HEK293 (cell line): ENCODE measurements at regions not wholly inside any gene's neighbourhood (a gene's known extent, or its start where the extent isn't known, plus 50 kb on each side); places are given as distances from the start of the nearest gene placed in this dataset.

Experiments used
- CTCF ChIA-PET: fragments of 350-600 bp; formaldehyde crosslinking; extraction: SDS; loops from one replicate; lab custom pipeline; 2021; ENCODE audit warnings: antibody characterized with exemption; lab: Yijun Ruan, JAX
- POLR2A ChIA-PET: fragments of 300-600 bp; formaldehyde crosslinking; extraction: SDS; loops from one replicate; lab custom pipeline; 2020; ENCODE audit warnings: antibody characterized with exemption, inconsistent platforms; lab: Yijun Ruan, JAX
- H3K27ac ChIP-seq: fragments of 200-500 bp; sonication (Bioruptor generic); 2 replicates; pipeline ENCODE4 v1.5.1; 2014; ENCODE audit warnings: low read depth, low read length, control low read depth, inconsistent platforms; ENCODE audit errors: extremely low read depth
- H3K36me3 ChIP-seq, 2 experiments: fragments of 200-500 bp in 1 of 2; sonication (Bioruptor generic) in 1 of 2; 1 replicate in 1 of 2; 2 replicates in 1 of 2; pipeline ENCODE4 v1.5.1; 2014 to 2017; ENCODE audit warnings: inconsistent platforms in 2 of 2, low read length in 2 of 2; ENCODE audit not compliant: control insufficient read depth in 2 of 2, insufficient read depth in 1 of 2
- H3K4me1 ChIP-seq: fragments of 200-500 bp; sonication (Bioruptor generic); 2 replicates; pipeline ENCODE4 v1.5.1; 2014; ENCODE audit warnings: mild to moderate bottlenecking, low read length, inconsistent platforms; ENCODE audit not compliant: control insufficient read depth, insufficient read depth
- H3K4me3 ChIP-seq: 2 replicates; pipeline ENCODE4 v1.5.1; 2011; ENCODE audit warnings: low read depth, mild to moderate bottlenecking, control low read depth, low read length, moderate library complexity
- H3K9me3 ChIP-seq: fragments of 200-500 bp; sonication (Bioruptor generic); 2 replicates; pipeline ENCODE4 v1.5.1; 2014; ENCODE audit warnings: low read depth, low read length, inconsistent platforms; ENCODE audit not compliant: control insufficient read depth, insufficient read depth
- GFI1B ChIP-seq: fragments of 450-650 bp; formaldehyde crosslinking; IDR thresholded peaks from 2 replicates; pipeline ENCODE4 v1.5.1; 2016; ENCODE audit warnings: missing biosample characterization, missing genetic modification characterization
- GLIS1 ChIP-seq: fragments of 450-650 bp; formaldehyde crosslinking; IDR thresholded peaks from 2 replicates; pipeline ENCODE4 v1.5.1; 2016; ENCODE audit warnings: missing biosample characterization, missing genetic modification characterization
- KLF8 ChIP-seq: fragments of 450-650 bp; formaldehyde crosslinking; IDR thresholded peaks from 2 replicates; pipeline ENCODE4 v1.5.1; 2016; ENCODE audit warnings: missing biosample characterization, missing genetic modification characterization
- MEIS1 ChIP-seq: sonication (generic); formaldehyde crosslinking; IDR thresholded peaks from 2 replicates; pipeline ENCODE4 v1.8.1; 2022; ENCODE audit warnings: missing genetic modification reagents, mild to moderate bottlenecking, borderline replicate concordance
- OVOL3 ChIP-seq: fragments of 450-650 bp; formaldehyde crosslinking; IDR thresholded peaks from 2 replicates; pipeline ENCODE4 v1.5.1; 2016; ENCODE audit warnings: missing biosample characterization, missing genetic modification characterization
- PRDM1 ChIP-seq: fragments of 450-650 bp; formaldehyde crosslinking; IDR thresholded peaks from 2 replicates; pipeline ENCODE4; 2016; ENCODE audit warnings: missing biosample characterization, missing genetic modification characterization
- REPIN1 ChIP-seq: fragments of 450-650 bp; formaldehyde crosslinking; IDR thresholded peaks from 2 replicates; pipeline ENCODE4 v1.5.1; 2017; ENCODE audit warnings: missing biosample characterization, missing genetic modification characterization, low read depth
- WT1 ChIP-seq: fragments of 450-650 bp; formaldehyde crosslinking; IDR thresholded peaks from 2 replicates; pipeline ENCODE4 v1.5.1; 2016; ENCODE audit warnings: missing biosample characterization, missing genetic modification characterization
- ZFP41 ChIP-seq: fragments of 450-650 bp; formaldehyde crosslinking; IDR thresholded peaks from 2 replicates; pipeline ENCODE4 v1.5.1; 2016; ENCODE audit warnings: missing biosample characterization, missing genetic modification characterization, borderline replicate concordance
- ZNF140 ChIP-seq: fragments of 450-650 bp; formaldehyde crosslinking; IDR thresholded peaks from 2 replicates; pipeline ENCODE4 v1.5.1; 2016; ENCODE audit warnings: missing biosample characterization, missing genetic modification characterization
- ZNF146 ChIP-seq: fragments of 450-650 bp; formaldehyde crosslinking; IDR thresholded peaks from 2 replicates; pipeline ENCODE4 v1.5.1; 2016; ENCODE audit warnings: missing biosample characterization, missing genetic modification characterization
- ZNF155 ChIP-seq: fragments of 450-650 bp; formaldehyde crosslinking; IDR thresholded peaks from 2 replicates; pipeline ENCODE4 v1.5.1; 2016; ENCODE audit warnings: missing biosample characterization, missing genetic modification characterization
- ZNF324 ChIP-seq: fragments of 450-650 bp; formaldehyde crosslinking; IDR thresholded peaks from 2 replicates; pipeline ENCODE4 v1.5.1; 2016; ENCODE audit warnings: missing biosample characterization, missing genetic modification characterization
- ZNF341 ChIP-seq: fragments of 450-650 bp; formaldehyde crosslinking; IDR thresholded peaks from 2 replicates; pipeline ENCODE4; 2016; ENCODE audit warnings: low read depth, missing biosample characterization, missing genetic modification characterization
- ZNF423 ChIP-seq: fragments of 450-650 bp; formaldehyde crosslinking; IDR thresholded peaks from 2 replicates; pipeline ENCODE4 v1.5.1; 2016; ENCODE audit warnings: missing biosample characterization, missing genetic modification characterization
- ZNF433 ChIP-seq: fragments of 450-650 bp; formaldehyde crosslinking; IDR thresholded peaks from 2 replicates; pipeline ENCODE4 v1.5.1; 2016; ENCODE audit warnings: missing biosample characterization, missing genetic modification characterization, low read depth
- ZNF600 ChIP-seq: fragments of 450-650 bp; formaldehyde crosslinking; IDR thresholded peaks from 2 replicates; pipeline ENCODE4 v1.5.1; 2016; ENCODE audit warnings: missing biosample characterization, missing genetic modification characterization
- ZNF624 ChIP-seq: fragments of 450-650 bp; formaldehyde crosslinking; IDR thresholded peaks from 2 replicates; pipeline ENCODE4 v1.5.1; 2017; ENCODE audit warnings: missing biosample characterization, missing genetic modification characterization
- ZNF707 ChIP-seq: fragments of 450-650 bp; formaldehyde crosslinking; IDR thresholded peaks from 2 replicates; pipeline ENCODE4 v1.5.1; 2016; ENCODE audit warnings: missing biosample characterization, missing genetic modification characterization
- ZNF830 ChIP-seq: fragments of 450-650 bp; IDR thresholded peaks from 2 replicates; pipeline ENCODE4 v1.5.0; 2018; ENCODE audit warnings: missing biosample characterization, missing genetic modification characterization, low read depth, mild to moderate bottlenecking, moderate library complexity
- ZNF837 ChIP-seq: fragments of 450-650 bp; formaldehyde crosslinking; IDR thresholded peaks from 2 replicates; pipeline ENCODE4 v1.5.1; 2016; ENCODE audit warnings: missing biosample characterization, missing genetic modification characterization
- ZSCAN30 ChIP-seq: fragments of 450-650 bp; IDR thresholded peaks from 2 replicates; pipeline ENCODE4 v1.5.1; 2018; ENCODE audit warnings: missing biosample characterization, mild to moderate bottlenecking, missing genetic modification characterization, moderate library complexity
- ZXDB ChIP-seq: fragments of 450-650 bp; formaldehyde crosslinking; IDR thresholded peaks from 2 replicates; pipeline ENCODE4 v1.5.1; 2016; ENCODE audit warnings: missing biosample characterization, missing genetic modification characterization
- TF ChIP-seq, protein P1 (sequence below): sonication (generic); formaldehyde crosslinking; IDR thresholded peaks from 2 replicates; pipeline ENCODE4 v1.8.1; 2022; ENCODE audit warnings: mild to moderate bottlenecking, moderate library complexity, missing genetic modification reagents
- TF ChIP-seq, protein P2 (sequence below): fragments of 450-650 bp; IDR thresholded peaks from 2 replicates; pipeline ENCODE4 v1.5.1; 2018; ENCODE audit warnings: missing biosample characterization, mild to moderate bottlenecking, missing genetic modification characterization
- TF ChIP-seq, protein P3 (sequence below): fragments of 450-650 bp; formaldehyde crosslinking; IDR thresholded peaks from 2 replicates; pipeline ENCODE4 v1.5.1; 2016; ENCODE audit warnings: missing biosample characterization, missing genetic modification characterization

DNA sequence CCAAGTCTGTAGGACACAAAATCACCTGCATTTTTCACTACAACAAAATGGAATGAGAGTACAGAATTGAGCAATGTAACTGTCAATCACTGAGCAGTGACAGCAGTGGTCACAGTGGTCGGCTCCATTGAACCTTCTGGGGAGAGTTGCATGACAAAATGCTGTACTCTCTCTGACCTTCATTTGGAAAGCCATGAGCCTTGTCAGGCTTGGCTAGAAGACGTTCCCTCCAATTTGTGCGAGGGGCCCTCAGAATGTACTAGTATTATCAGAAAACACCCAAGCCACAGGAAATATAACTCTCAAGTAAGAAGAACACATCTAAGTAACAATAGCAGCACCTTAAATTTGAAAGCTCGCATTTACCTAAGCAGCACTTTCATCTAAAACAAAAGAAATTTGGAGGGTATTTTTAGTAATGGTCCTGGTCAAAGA, 425.6 kb upstream of the MEF2C start:
- CTCF ChIA-PET: no interaction called here
- no peaks in the 10 kb centered on the region for H3K4me1 ChIP-seq

DNA sequence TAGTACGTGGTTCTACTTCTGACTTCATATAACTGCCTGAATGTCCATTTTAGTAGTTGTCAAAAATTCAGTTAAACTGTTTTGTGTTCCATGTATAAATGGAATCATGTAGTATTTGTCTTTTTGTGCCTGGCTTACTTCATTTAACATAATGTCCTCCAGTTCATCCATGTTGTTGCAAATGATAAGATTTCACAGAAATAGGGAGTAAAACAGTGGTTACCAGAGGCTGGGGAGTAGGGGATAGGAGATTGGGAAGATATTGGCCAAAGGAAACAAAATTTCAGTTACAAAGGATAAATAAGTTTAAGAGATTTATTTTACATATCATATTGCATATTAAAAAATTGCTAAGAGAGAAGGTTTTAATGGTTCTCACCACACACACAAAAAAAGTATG, 425.0 kb upstream of the MEF2C start:
- no peaks in the 10 kb centered on the region for H3K9me3 ChIP-seq
- TF ChIP-seq KLF8 (tag by site-specific recombination) (no peak), GFI1B (tag by site-specific recombination) (no peak), ZXDB (no peak), PRDM1 (no peak), ZNF155 (no peak), OVOL3 (no peak)
- TF ChIP-seq, protein P1, sequence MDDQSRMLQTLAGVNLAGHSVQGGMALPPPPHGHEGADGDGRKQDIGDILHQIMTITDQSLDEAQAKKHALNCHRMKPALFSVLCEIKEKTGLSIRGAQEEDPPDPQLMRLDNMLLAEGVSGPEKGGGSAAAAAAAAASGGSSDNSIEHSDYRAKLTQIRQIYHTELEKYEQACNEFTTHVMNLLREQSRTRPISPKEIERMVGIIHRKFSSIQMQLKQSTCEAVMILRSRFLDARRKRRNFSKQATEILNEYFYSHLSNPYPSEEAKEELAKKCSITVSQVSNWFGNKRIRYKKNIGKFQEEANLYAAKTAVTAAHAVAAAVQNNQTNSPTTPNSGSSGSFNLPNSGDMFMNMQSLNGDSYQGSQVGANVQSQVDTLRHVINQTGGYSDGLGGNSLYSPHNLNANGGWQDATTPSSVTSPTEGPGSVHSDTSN: no peak
- no peaks in the 10 kb centered on the region for H3K4me1 ChIP-seq
- ChIA-PET POLR2A (no interaction called here), CTCF (no interaction called here)
- no peak overlapping the region for H3K4me3 ChIP-seq
- no peak overlapping the region for H3K27ac ChIP-seq
- no peaks in the 10 kb centered on the region for H3K36me3 ChIP-seq

More for the DNA sequence above, 425.6 kb upstream of the MEF2C start:
- TF ChIP-seq ZSCAN30 (no peak), ZNF433 (tag by site-specific recombination) (no peak), ZNF837 (tag by site-specific recombination) (no peak), ZNF146 (tag by site-specific recombination) (no peak), ZFP41 (tag by site-specific recombination) (no peak), WT1 (tag by site-specific recombination) (no peak), ZNF324 (tag by site-specific recombination) (no peak), GLIS1 (tag by site-specific recombination) (no peak), ZNF624 (tag by site-specific recombination) (no peak), ZNF423 (tag by site-specific recombination) (no peak), ZNF341 (tag by site-specific recombination) (no peak), REPIN1 (no peak), MEIS1 (CRISPR knock-in tag) (no peak), ZNF830 (tag by site-specific recombination) (no peak), ZNF140 (tag by site-specific recombination) (no peak), ZNF707 (no peak), ZNF600 (tag by site-specific recombination) (no peak)
- TF ChIP-seq, protein P2, sequence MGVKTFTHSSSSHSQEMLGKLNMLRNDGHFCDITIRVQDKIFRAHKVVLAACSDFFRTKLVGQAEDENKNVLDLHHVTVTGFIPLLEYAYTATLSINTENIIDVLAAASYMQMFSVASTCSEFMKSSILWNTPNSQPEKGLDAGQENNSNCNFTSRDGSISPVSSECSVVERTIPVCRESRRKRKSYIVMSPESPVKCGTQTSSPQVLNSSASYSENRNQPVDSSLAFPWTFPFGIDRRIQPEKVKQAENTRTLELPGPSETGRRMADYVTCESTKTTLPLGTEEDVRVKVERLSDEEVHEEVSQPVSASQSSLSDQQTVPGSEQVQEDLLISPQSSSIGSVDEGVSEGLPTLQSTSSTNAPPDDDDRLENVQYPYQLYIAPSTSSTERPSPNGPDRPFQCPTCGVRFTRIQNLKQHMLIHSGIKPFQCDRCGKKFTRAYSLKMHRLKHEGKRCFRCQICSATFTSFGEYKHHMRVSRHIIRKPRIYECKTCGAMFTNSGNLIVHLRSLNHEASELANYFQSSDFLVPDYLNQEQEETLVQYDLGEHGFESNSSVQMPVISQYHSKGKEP: no peak
- TF ChIP-seq, protein P3, sequence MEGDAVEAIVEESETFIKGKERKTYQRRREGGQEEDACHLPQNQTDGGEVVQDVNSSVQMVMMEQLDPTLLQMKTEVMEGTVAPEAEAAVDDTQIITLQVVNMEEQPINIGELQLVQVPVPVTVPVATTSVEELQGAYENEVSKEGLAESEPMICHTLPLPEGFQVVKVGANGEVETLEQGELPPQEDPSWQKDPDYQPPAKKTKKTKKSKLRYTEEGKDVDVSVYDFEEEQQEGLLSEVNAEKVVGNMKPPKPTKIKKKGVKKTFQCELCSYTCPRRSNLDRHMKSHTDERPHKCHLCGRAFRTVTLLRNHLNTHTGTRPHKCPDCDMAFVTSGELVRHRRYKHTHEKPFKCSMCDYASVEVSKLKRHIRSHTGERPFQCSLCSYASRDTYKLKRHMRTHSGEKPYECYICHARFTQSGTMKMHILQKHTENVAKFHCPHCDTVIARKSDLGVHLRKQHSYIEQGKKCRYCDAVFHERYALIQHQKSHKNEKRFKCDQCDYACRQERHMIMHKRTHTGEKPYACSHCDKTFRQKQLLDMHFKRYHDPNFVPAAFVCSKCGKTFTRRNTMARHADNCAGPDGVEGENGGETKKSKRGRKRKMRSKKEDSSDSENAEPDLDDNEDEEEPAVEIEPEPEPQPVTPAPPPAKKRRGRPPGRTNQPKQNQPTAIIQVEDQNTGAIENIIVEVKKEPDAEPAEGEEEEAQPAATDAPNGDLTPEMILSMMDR: no peak
- Histone ChIP-seq H3K36me3 (no peaks in the 10 kb centered on the region), H3K9me3 (no peaks in the 10 kb centered on the region), H3K4me3 (no peak overlapping the region), H3K27ac (no peak overlapping the region)
- POLR2A ChIA-PET: no interaction called here
